ENCODE measurements at regions not wholly inside any gene's neighbourhood (a gene's known extent, or its start where the extent isn't known, plus 50 kb on each side); places are given as distances from the start of the nearest gene placed in this dataset.

DNA sequence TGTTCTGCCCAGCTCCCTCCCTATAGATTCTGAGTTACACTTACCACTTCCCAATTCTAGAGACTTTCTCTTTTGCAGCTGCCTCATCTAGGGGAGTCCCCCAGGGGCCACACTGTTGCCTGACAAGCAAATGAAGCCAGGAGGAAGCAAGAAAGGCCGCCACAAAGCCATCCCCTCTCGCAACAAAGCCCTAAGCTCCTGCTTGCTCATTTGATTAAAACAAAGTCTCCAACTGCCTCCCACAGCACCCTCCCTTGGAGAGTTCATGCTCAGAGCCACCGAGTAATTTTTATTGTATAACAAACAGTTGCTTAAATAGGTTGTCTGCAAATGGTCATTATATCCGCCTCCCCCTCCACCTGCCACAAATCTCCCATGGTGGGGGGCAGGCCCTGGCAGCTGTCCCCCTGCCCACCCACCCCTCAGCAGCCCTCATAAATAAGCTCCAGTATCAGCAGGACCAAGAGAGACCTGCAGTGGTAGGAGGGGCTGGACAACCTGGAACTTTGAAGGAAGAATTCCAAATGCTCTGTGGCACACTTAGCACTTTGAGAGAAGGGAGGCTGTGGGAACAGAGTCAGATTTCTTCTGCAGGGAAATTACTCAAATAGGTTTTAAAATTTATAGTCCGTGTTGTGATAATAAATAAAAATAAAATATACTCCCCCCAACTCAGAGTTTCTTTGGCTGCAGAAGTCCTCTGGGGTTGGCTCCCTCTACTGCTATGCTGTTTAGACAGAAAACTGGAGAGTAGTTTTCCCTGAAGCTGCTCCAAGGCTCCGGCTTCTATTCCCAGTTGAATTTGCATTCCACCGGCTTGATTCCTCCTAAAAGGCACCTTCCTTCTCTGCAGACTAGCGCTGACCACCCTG, 237.5 kb downstream of the TTLL7 start (continued):
- TF ChIP-seq, protein P1, sequence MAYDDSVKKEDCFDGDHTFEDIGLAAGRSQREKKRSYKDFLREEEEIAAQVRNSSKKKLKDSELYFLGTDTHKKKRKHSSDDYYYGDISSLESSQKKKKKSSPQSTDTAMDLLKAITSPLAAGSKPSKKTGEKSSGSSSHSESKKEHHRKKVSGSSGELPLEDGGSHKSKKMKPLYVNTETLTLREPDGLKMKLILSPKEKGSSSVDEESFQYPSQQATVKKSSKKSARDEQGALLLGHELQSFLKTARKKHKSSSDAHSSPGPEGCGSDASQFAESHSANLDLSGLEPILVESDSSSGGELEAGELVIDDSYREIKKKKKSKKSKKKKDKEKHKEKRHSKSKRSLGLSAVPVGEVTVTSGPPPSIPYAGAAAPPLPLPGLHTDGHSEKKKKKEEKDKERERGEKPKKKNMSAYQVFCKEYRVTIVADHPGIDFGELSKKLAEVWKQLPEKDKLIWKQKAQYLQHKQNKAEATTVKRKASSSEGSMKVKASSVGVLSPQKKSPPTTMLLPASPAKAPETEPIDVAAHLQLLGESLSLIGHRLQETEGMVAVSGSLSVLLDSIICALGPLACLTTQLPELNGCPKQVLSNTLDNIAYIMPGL (CRISPR knock-in tag; IDR thresholded peaks at IDR 0.05), result no peak
- no peak for TF ChIP-seq OVOL2 (CRISPR knock-in tag; IDR thresholded peaks at IDR 0.05; ENCODE audit: borderline replicate concordance)
- TF ChIP-seq, protein P2, sequence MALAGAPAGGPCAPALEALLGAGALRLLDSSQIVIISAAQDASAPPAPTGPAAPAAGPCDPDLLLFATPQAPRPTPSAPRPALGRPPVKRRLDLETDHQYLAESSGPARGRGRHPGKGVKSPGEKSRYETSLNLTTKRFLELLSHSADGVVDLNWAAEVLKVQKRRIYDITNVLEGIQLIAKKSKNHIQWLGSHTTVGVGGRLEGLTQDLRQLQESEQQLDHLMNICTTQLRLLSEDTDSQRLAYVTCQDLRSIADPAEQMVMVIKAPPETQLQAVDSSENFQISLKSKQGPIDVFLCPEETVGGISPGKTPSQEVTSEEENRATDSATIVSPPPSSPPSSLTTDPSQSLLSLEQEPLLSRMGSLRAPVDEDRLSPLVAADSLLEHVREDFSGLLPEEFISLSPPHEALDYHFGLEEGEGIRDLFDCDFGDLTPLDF (CRISPR knock-in tag; IDR thresholded peaks at IDR 0.05), result no peak

DNA sequence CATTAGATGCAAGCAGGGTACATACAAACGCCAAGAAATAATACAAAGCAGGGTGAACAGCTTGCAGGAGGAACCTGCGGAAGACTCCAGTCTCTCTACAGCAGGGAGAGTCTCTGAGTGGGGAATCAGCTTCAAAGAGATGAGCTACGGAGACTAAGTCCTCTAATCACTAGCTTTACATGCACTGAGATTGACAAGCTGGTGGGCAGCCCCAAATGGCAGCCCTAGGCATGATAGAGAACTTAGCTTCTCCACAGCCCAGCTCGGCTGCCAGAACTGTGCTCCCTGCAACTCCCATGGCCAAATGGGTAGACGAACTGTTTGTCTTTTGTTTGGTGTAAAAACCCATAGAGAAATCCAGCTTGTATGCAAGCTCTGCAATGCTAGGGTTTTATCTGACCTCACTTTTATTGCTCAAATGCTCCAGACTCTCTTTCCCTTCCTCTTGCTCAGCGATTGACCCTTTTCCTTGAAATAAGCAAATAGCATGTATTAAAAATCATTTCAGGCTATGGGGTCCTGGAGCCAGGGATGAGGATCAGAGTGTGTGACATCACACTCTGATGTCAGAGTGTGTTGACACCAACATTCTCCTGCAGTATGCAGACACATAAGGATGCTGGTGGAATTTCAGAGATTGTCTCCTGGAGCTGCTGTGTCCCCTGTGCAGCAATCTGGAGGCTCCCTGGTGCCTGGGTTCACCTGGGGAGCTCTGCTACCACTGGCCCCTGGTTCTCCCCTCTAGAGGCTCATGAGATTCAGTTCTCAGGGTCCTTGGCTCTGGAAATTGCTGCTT, 238.5 kb downstream of the TTLL7 start:
- TF ChIP-seq, protein P3, sequence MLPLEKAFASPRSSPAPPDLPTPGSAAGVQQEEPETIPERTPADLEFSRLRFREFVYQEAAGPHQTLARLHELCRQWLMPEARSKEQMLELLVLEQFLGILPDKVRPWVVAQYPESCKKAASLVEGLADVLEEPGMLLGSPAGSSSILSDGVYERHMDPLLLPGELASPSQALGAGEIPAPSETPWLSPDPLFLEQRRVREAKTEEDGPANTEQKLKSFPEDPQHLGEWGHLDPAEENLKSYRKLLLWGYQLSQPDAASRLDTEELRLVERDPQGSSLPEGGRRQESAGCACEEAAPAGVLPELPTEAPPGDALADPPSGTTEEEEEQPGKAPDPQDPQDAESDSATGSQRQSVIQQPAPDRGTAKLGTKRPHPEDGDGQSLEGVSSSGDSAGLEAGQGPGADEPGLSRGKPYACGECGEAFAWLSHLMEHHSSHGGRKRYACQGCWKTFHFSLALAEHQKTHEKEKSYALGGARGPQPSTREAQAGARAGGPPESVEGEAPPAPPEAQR (CRISPR knock-in tag; IDR thresholded peaks at IDR 0.05), result no peak
- TF ChIP-seq IRF2 (CRISPR knock-in tag; IDR thresholded peaks at IDR 0.05; ENCODE audit: borderline replicate concordance, low read depth), result no peak
- no peak for TF ChIP-seq ZNF317 (CRISPR knock-in tag; IDR thresholded peaks at IDR 0.05; ENCODE audit: borderline replicate concordance, low read depth)
- TF ChIP-seq SMAD4 (CRISPR knock-in tag; IDR thresholded peaks at IDR 0.05), result no peak
- TF ChIP-seq, protein P4, sequence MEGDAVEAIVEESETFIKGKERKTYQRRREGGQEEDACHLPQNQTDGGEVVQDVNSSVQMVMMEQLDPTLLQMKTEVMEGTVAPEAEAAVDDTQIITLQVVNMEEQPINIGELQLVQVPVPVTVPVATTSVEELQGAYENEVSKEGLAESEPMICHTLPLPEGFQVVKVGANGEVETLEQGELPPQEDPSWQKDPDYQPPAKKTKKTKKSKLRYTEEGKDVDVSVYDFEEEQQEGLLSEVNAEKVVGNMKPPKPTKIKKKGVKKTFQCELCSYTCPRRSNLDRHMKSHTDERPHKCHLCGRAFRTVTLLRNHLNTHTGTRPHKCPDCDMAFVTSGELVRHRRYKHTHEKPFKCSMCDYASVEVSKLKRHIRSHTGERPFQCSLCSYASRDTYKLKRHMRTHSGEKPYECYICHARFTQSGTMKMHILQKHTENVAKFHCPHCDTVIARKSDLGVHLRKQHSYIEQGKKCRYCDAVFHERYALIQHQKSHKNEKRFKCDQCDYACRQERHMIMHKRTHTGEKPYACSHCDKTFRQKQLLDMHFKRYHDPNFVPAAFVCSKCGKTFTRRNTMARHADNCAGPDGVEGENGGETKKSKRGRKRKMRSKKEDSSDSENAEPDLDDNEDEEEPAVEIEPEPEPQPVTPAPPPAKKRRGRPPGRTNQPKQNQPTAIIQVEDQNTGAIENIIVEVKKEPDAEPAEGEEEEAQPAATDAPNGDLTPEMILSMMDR (IDR thresholded peaks at IDR 0.05), result no peak
- TF ChIP-seq ZNF396 (CRISPR knock-in tag; IDR thresholded peaks at IDR 0.05; ENCODE audit: borderline replicate concordance), result no peak
- no peak for TF ChIP-seq TEAD1 (CRISPR knock-in tag; IDR thresholded peaks at IDR 0.05)
- TF ChIP-seq, protein P5, sequence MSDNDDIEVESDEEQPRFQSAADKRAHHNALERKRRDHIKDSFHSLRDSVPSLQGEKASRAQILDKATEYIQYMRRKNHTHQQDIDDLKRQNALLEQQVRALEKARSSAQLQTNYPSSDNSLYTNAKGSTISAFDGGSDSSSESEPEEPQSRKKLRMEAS (CRISPR knock-in tag; IDR thresholded peaks at IDR 0.05), result no peak
- TF ChIP-seq CBFB (CRISPR knock-in tag; IDR thresholded peaks at IDR 0.05; ENCODE audit: low read depth), result no peak
- no peak for TF ChIP-seq NFATC4 (CRISPR knock-in tag; IDR thresholded peaks at IDR 0.05)
- no peak for TF ChIP-seq NR3C1 (CRISPR knock-in tag; conservative IDR thresholded peaks at IDR 0.05; ENCODE audit: low read depth)
- TF ChIP-seq, protein P6, sequence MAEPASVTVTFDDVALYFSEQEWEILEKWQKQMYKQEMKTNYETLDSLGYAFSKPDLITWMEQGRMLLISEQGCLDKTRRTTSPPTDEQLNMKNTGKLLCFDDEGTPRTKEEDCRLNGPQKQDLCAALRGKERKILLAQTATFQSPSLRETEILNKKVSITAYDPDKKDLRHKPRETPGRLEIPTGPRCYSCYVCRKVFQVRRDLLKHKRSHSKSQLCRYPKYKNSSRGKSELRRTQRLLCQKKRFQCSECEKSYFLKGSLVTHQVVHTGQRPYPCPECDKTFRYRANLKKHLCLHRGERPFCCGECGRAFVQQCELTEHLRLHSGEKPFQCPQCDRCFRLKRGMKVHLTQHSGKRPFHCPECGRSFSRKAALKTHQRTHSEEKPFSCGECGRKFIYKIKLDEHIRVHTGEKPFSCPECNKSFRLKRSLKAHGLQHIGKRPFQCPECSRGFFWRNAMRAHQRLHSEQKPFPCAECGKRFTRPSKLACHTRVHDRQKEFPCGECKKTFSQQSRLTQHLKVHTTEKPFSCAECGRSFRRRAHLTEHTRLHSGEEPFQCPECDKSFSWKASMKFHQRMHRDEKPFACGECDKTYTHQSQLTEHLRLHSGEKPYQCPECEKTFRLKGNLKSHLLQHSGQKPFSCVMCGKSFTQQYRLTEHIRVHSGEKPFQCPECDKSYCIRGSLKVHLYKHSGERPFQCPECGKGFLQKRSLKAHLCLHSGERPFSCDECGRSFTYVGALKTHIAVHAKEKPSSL (CRISPR knock-in tag; conservative IDR thresholded peaks at IDR 0.05), result no peak
- TF ChIP-seq JUN (CRISPR knock-in tag; IDR thresholded peaks at IDR 0.05), result no peak
- TF ChIP-seq, protein P7, sequence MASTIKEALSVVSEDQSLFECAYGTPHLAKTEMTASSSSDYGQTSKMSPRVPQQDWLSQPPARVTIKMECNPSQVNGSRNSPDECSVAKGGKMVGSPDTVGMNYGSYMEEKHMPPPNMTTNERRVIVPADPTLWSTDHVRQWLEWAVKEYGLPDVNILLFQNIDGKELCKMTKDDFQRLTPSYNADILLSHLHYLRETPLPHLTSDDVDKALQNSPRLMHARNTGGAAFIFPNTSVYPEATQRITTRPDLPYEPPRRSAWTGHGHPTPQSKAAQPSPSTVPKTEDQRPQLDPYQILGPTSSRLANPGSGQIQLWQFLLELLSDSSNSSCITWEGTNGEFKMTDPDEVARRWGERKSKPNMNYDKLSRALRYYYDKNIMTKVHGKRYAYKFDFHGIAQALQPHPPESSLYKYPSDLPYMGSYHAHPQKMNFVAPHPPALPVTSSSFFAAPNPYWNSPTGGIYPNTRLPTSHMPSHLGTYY (CRISPR knock-in tag; IDR thresholded peaks at IDR 0.05), result no peak
- TF ChIP-seq MXD4 (CRISPR knock-in tag; IDR thresholded peaks at IDR 0.05; ENCODE audit: borderline replicate concordance), result no peak
- TF ChIP-seq SOX15 (CRISPR knock-in tag; IDR thresholded peaks at IDR 0.05), result no peak
- TF ChIP-seq FOXP1 (CRISPR knock-in tag; IDR thresholded peaks at IDR 0.05; ENCODE audit: borderline replicate concordance), result no peak
- TF ChIP-seq SMAD3 (CRISPR knock-in tag; IDR thresholded peaks at IDR 0.05; ENCODE audit: borderline replicate concordance), result no peak
- ATAC-seq (no peak), DNase-seq (ENCODE audit: low spot score) (no peak)
- H3K27me3 Mint-ChIP-seq (ENCODE audit: low read depth), result no peaks in the 10 kb centered on the region
- POLR2A ChIA-PET, result no interaction called here
- CTCF ChIA-PET, result no interaction called here
- no peaks in the 10 kb centered on the region for H3K9me3 Mint-ChIP-seq
- H3K27ac Mint-ChIP-seq, result no peak overlapping the region
- no peaks in the 10 kb centered on the region for H3K36me3 Mint-ChIP-seq
- H3K4me3 Mint-ChIP-seq, result no peak overlapping the region
- peaks cover 18% of the 10 kb centered on the region for H3K4me1 Mint-ChIP-seq
